Activated CD8-positive, alpha-beta memory T cell treated with anti-CD3 and anti-CD28 coated beads for 36 hours (primary cell): ENCODE measurements at regions not wholly inside any gene's neighbourhood (a gene's known extent, or its start where the extent isn't known, plus 50 kb on each side); places are given as distances from the start of the nearest gene placed in this dataset.

Source experiments
- CTCF ChIA-PET: fragments of 350-600 bp; sonication (Branson Sonifier 250); formaldehyde crosslinking; loops from one replicate; lab custom pipeline; 2021; ENCODE audit warnings: antibody characterized with exemption; lab: Charles Lee
- POLR2A ChIA-PET: fragments of 350-600 bp; sonication (Branson Sonifier 250); formaldehyde crosslinking; loops from one replicate; lab custom pipeline; 2021; ENCODE audit warnings: antibody characterized with exemption; lab: Charles Lee

DNA sequence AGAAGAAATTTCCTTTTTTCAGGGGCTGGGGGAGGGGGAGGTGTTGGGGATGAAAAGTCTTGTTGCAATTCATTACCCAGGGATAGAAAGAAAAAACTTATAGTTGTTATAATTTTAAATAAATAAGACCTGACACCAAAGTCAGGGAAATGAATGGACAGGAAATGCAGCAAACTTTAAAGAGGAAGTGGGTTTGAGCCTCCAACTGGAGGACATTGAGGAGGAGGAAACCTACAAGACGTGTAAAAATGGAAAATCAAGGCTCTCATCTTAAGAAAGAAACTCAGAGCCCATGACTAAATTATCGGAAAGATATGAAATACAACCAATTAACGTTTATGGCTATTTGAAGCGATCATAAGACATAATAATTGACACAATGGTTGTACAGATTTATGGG lies 54.4 kb downstream of the NIBAN1 start:
- CTCF ChIA-PET: no interaction called here
- POLR2A ChIA-PET: no interaction called here

DNA sequence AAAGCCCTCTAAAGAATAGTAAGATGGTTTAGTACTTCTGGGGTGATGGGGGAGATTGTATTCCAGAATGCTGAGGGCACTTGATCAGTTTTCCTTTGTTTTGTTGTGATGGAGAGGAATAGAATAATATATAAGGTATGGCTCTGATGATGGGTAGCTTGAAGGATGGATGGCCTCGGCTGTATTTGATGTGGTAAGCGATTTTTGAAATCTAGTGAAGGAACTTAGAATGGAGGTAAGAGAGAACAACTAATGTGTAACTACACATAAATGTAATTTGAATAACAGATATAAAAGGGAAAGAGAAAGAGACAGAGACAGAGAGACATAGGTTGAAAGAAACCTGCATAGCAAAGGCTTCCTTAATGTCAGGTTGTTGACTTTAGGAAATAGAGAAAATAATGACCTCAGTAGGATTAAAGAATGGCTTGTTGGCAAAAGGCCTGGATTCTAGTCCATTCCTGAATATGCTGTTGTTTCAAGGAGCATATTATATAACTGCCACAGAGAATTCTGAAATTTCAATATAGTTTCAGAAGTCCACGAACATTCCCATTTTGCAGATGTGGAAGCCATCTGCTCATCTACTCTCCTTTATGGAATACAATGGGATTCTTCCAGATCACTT lies 58.7 kb downstream of the NIBAN1 start:
- CTCF ChIA-PET: no interaction called here
- POLR2A ChIA-PET: no interaction called here

DNA sequence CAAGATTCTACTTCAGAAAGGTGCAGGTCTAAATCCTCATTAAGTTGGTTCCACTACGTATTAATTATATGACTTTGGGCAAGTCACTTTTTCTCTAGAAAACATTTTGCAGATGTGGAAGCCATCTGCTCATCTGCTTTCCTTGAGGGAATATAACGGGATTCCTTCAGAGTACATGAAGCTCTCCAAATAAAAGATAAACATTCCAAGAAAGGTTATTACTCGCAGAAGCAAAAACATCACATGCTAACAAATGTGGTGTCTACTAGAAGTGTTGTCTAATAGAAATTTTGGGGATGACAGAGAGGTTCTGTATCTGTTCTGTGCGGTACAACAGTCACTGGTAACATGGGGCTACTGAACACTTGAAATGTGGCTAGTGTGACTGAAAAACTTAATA lies 60.2 kb downstream of the NIBAN1 start:
- ChIA-PET POLR2A (no interaction called here), CTCF (no interaction called here)

DNA sequence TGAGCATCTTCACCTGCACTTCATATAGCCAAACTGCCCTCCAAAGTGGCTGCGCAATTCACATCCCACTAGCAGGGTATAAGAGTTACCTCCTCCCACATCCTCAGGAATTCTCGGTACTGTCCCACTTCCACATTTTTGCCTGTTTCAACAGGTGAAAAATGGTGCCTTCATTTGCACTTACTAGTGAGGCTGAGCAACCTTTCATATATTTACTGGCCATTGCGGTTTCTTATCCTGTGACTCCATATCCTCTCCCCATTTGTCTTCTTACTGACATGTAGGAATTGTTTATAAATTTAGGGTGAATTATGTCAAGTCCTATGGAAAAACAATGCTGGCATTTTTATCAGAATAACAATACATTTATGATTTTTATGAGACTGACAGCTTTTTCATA lies 61.9 kb downstream of the NIBAN1 start:
- ChIA-PET CTCF (no interaction called here), POLR2A (no interaction called here)

DNA sequence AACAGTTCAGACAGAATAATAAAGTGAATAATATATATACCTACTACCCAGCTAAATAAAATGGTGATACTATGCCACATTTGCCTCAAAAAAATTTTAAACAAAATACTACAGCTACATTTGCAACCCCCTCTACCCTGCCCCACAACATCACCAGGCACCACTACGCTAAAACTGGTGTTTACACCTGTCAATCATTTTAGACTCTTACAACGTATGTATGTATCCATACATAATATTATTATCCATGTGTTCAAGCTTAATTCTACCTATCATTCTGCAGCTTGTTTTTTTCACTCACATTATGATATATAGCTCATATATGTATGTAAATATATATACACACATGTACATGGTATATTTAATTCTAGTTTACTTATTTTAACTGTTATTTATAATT lies 62.5 kb downstream of the NIBAN1 start:
- CTCF ChIA-PET: no interaction called here
- POLR2A ChIA-PET: no interaction called here

DNA sequence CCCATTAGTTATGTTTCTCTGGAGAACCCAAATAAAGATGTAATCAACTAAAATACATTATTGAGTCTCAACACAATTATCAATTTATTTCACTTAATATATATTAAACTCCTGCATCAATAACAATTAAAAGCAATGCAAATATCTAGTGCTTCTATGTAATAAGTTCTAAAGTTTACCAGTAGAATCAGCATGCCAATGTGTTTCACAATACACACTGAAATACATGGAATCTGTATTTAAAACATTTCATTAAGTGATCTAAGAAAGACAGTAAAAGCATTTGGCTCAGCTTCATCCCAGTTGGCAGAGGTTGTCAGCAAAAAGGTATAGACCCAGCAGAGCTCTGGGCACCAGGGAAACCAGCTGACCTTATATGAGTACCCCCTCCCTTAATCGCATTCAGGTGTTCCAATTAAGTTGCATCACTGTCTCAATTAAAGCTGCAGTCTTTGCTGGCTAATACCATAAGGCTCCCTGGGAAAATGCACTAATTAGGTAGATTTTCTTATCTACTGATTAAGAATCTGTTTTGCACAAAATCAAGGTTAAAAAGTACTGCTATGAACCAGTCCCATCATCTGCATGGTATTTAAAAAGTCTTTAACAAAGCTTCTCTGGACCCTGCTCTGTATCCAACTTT lies 63.1 kb downstream of the NIBAN1 start:
- CTCF ChIA-PET: no interaction called here
- POLR2A ChIA-PET: no interaction called here

DNA sequence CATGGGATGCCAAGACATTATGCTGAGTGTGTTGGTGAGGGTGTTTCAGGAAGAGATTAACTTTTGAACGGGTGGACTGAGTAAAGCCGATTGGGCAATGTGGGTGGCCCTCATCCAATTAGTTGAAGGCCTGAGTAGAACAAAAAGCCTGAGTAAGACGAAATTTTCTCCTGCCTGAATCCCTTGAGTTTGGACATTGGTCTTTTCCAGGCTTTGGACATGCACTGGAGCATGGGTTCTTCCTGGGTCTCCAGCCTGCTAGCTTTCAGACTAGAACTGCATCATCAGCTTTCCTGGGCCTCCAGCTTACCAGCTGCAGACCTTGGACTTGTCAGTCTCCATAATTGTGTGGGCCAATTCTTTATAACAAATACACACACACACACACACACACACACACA lies 63.6 kb downstream of the NIBAN1 start:
- ChIA-PET CTCF (no interaction called here), POLR2A (no interaction called here)

DNA sequence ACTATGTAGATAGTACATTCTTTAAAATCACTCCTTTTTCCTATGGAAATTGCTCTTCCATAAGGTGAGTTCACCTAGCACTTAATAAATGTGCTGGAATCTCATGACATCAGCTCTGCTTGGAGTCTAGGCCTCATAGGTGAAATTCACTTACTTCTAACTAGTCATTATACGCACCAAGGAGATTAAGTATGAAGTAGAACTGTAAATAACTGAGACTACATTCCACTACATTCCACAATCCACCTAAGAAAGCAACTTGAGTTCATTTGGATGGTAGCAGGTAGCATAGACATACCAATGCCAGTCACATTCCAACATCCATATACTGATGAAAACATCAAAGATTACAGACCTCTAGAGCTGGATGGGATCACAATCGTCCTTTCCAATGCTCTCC lies 64.3 kb downstream of the NIBAN1 start:
- ChIA-PET POLR2A (no interaction called here), CTCF (no interaction called here)

DNA sequence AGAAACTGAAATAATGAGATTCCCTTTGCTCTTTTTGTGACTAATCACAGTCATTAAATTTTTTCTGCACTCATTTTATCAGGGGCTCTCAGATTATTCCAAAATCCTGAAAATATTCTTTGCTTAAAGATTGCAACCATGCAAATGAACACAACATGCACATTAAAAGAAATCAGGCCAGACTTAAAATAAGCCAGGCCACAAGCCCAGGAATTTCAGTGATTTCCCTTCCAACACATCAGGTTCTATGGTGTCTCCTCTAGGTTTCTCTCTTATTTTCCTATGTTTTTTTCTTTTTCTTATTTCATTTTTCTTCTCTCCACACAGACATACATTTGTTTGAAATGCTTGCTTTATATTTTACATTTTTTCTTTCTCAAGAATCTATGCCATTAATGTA lies 65.3 kb downstream of the NIBAN1 start:
- CTCF ChIA-PET: no interaction called here
- POLR2A ChIA-PET: no interaction called here

DNA sequence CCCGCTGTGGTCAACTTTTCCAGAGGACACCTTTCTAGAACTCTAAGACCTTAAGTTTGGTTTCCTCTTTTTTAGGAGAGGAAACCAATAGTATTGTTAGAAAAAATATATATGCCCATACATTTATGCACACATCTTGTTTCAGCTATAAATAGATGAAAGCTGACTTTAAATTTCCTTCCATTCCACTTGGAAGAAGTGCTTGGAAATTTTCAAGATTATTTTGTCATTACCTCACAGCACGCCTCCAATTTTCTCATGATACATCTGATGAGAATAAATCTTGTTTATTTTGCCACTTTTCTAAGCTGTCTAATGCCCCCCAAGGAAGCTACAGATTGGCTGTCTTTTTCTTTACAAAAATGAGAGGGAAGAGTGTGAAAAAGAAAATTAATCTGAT lies 65.8 kb downstream of the NIBAN1 start:
- POLR2A ChIA-PET: no interaction called here
- CTCF ChIA-PET: interaction anchor here (1.1 kb wide), 1 partner anchor 16 kb away, joined by 3 read pairs; no protein-coding TSS in a partner anchor

DNA sequence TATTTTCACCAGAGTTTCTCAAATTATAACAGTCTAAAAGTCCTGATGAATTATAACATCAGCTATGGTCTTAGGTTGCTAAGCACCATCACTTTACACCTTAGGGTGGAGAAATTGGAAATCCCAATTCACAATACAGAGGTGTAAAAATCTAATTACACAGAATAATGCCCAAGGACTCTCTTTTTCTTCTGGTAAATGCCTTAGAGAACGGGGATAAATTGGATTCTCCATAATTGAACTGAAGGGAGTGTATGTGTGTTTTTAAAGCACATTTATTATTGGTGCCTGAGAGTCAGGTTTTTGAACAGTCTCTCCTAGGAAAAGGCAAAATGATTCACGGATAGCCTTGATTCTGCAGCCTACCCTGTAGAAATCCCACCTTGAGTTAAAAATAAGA lies 66.8 kb downstream of the NIBAN1 start:
- POLR2A ChIA-PET: no interaction called here
- CTCF ChIA-PET: interaction anchor here (1.1 kb wide), 1 partner anchor 15 kb away, joined by 3 read pairs; no protein-coding TSS in a partner anchor

DNA sequence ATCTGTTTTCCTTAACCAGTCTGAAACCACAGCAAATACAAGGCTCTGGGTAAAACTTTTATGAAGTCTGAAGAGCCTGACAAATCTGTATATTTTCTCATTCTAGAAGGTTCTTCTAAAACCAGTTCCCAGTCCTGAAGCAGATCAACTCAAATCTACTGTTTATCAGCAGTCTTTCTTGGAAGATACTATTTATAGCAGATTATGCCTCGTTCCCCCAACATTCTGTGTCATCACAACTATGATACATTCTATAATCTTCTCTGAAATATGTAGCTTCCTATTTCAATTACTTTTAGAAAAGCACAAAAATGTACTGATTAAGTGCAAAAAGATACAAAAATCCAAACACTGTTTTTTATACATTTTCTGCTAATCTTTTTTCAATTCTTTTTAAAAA lies 67.5 kb downstream of the NIBAN1 start:
- ChIA-PET POLR2A (no interaction called here), CTCF (no interaction called here)

DNA sequence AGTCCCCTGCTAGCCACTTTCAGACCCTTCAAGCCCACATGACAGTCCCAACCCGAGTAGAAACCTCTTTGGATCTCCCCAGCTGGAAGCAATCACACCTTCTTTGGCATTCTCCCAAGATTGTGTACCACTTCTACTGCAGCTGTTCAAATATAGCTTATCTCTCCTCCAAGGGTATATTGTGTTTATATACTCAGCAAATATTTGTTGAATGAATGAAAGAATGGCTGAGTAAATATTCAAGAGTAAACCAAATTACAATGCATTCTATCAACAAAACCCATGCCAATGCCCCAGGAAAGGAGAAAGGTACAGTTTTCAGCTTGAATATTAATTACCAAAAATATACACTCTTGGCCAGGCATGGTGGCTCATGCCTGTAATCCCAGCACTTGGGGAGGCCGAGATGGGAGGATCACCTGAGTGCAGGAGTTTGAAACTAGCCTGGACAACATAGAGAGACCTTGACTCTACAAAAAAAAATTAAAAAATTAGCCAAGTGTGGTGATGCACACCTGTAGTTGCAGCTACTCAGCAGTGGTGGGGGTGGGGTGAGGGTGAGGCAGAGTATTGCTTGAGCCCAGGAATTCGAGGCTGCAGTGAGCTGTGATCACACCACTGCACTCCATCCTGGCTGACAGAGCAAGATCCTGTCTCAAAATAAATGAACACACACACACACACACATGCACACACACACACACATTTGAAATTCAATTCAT lies 68.5 kb downstream of the NIBAN1 start:
- ChIA-PET POLR2A (no interaction called here), CTCF (interaction anchor here (1.3 kb wide), 1 partner anchor 39 kb away, joined by 4 read pairs; no protein-coding TSS in a partner anchor)

DNA sequence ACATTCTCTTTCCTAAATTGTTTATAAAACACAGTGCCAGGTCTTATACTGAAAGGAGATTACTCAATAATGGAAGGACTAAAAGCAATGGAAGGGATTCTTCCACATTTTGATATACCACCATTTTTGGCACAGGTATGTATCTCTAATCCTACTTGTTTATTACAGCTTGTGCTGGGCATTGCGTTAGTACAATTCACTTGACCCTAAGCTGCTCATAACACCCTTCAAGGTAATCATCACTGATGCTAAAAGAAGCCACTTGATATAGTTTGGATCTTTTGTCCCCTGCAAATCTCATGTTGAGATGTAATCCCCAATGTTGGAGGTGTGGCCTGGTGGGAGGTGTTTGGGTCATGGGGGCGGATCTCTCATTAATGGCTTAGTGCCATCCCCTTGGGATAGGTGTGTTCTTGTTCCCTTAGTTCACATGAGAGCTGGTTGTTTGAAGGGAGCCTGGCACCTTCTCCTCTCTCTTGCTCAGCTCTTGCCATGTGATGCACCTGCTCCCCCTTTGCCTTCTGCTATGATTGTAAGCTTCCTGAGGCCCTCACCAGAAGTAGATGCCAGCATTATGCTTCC lies 71.1 kb downstream of the NIBAN1 start:
- POLR2A ChIA-PET: no interaction called here
- CTCF ChIA-PET: no interaction called here

DNA sequence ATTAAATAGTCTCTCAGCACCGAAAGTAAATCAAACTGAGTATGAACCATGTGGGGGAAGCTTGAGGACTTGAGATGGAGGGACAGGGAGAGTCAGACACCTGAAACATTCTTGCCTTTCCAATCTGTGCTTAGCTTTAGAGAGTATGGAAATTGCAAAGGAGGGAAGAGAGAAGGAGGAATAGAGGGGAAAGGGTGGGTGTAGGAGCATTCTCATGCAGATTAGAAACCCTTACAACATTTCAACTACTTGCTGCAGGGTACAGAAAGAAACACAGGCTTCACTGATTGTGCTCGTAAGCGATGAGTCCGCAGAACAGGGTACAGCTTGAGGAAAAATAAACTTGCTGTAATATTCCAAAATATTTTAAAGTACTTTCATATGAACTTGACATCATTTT lies 73.8 kb downstream of the NIBAN1 start:
- POLR2A ChIA-PET: no interaction called here
- CTCF ChIA-PET: interaction anchor here (0.7 kb wide), 1 partner anchor 161 kb away, joined by 3 read pairs; no protein-coding TSS in a partner anchor

DNA sequence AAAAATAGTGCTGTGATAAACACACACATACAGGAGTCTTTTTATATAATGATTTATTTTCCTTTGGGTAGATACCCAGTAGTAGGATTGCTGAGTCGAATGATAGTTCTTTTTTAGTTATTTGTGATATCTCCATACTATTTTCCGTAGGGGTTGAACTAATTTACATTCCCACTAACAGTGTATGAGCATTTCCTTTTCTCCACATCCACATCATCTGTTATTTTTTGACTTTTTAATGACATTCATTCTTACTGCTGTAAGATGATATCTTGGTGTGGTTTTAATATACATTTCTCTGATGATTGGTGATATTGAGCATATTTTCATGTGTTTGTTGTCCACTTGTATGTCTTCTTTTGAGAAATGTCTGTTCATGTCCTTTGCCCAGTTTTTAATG lies 78.3 kb downstream of the NIBAN1 start:
- CTCF ChIA-PET: interaction anchor here (1.1 kb wide), 1 partner anchor 91 kb away, joined by 4 read pairs; no protein-coding TSS in a partner anchor
- POLR2A ChIA-PET: no interaction called here

DNA sequence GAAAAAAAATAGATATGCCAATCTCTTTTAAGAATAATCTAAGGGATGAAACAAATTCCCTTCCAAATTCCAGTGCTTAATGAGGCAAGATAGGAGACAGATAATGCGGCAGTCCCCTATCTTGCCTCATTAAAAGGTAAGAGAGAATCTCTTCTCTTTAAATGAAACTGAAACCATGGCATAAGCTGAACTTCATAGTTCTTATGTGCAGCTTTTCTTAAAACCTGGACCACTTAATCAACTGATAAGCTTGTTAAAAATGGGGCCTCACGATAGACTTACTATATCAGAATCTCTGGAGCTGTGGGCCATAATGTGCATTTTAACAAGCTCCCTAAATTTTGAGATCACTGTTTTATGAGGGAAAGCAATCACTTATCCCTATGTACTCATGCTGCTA lies 79.2 kb downstream of the NIBAN1 start:
- ChIA-PET CTCF (interaction anchor here (1.1 kb wide), 1 partner anchor 90 kb away, joined by 4 read pairs; no protein-coding TSS in a partner anchor), POLR2A (no interaction called here)

DNA sequence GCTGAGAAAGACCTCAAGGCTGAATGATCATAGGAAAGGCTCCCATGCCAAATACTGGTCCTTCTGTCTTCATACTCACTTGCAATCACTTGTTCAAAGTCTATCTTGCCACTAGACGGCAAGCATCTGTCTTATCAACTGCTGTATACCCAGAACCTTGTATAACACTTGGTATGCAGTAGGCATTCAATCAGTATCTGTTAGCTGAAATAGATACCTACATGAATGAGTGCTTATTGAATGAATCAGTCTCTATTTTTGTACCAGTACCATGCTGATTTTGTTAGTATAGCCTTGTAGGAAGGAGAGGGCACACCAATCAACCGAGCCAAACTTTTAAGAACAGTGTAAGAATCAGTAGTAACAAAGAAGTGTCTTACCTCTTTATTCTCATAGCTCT lies 80.6 kb downstream of the NIBAN1 start:
- ChIA-PET CTCF (no interaction called here), POLR2A (interaction anchor here (0.5 kb wide), 1 partner anchor 1856 kb away, joined by 4 read pairs; no protein-coding TSS in a partner anchor)

DNA sequence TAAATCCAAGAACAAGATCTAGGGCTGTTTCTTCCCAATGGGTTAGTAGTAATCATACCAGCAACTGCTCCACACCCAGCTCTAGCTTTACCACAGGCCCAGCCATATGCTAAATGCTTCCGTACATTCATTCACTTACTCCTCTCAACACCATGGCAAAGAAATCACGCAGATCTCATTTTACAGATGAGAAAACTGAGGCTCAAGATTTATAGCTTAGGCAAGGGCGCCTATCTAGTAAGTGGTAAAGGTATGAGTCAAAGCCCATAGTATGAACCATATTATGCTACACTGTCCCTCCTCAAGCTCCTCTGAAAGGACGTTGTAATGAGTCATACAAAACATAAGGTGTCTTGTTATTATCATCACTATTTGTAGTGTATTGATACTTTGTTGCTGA lies 82.2 kb downstream of the NIBAN1 start:
- ChIA-PET CTCF (interaction anchor here (1.1 to 1.8 kb wide), 6 partner anchors 10 to 81 kb away, joined by 3 to 5 read pairs (median 4); no protein-coding TSS in a partner anchor), POLR2A (interaction anchor here (0.7 to 1.8 kb wide), 4 partner anchors 10 to 82 kb away, joined by 3 to 11 read pairs (median 5); partner anchors contain the start of gene NIBAN1)

DNA sequence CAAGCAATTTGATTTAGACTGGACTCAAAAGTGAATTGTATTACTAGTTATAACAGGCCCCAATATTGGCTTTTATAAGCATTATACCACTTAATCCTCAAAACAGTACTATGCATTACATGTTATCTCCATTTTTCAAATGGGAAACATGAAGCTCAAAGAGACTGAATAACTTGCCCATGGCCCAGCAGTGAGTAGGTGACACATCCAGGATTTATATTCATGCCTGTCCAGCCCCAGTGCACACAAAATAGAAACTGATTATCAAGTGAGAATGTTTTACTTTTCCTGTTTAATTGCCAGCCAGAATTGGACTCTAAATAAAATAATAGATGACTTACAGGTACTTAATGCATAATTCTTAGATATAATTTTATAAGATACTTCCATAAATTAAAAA lies 82.9 kb downstream of the NIBAN1 start:
- POLR2A ChIA-PET: interaction anchor here (0.9 to 1.8 kb wide), 2 partner anchors 9 to 24 kb away, joined by 5 to 11 read pairs; no protein-coding TSS in a partner anchor
- CTCF ChIA-PET: interaction anchor here (1.1 to 1.8 kb wide), 5 partner anchors 11 to 82 kb away, joined by 3 to 5 read pairs (median 4); no protein-coding TSS in a partner anchor
